Activated naive CD4-positive, alpha-beta T cell treated with anti-CD3 and anti-CD28 coated beads, Interleukin-2, amount 50 U/mL, for 24 hours (primary cell): ENCODE measurements at regions not wholly inside any gene's neighbourhood (a gene's known extent, or its start where the extent isn't known, plus 50 kb on each side); places are given as distances from the start of the nearest gene placed in this dataset.

Experiments used
- H3K27ac Mint-ChIP-seq: one replicate; pipeline ENCODE4 v1.8.0; 2021; ENCODE audit warnings: mild to moderate bottlenecking, mixed read lengths
- H3K27me3 Mint-ChIP-seq: one replicate; pipeline ENCODE4 v1.8.0; 2021; ENCODE audit warnings: mixed read lengths
- H3K36me3 Mint-ChIP-seq: one replicate; pipeline ENCODE4 v1.8.0; 2021; ENCODE audit warnings: mixed read lengths
- H3K4me1 Mint-ChIP-seq: one replicate; pipeline ENCODE4 v1.8.0; 2021; ENCODE audit warnings: mixed read lengths
- H3K4me3 Mint-ChIP-seq: one replicate; pipeline ENCODE4 v1.8.0; 2021; ENCODE audit warnings: mild to moderate bottlenecking, mixed read lengths
- H3K9me3 Mint-ChIP-seq: one replicate; pipeline ENCODE4 v1.8.0; 2021; ENCODE audit warnings: mixed read lengths

GRCh38 chrX:137424679-137425078 lies 141.2 kb upstream of the ZIC3 start:
- no peak overlapping the region for H3K27ac Mint-ChIP-seq
- H3K4me3 Mint-ChIP-seq, result no peak overlapping the region
- H3K27me3 Mint-ChIP-seq, result peaks cover 35% of the 10 kb centered on the region
- no peaks in the 10 kb centered on the region for H3K9me3 Mint-ChIP-seq
- H3K36me3 Mint-ChIP-seq, result no peaks in the 10 kb centered on the region
- H3K4me1 Mint-ChIP-seq, result peaks cover 5% of the 10 kb centered on the region

- Mint-ChIP-seq H3K4me1 (peaks cover 5% of the 10 kb centered on the region), H3K9me3 (no peaks in the 10 kb centered on the region), H3K4me3 (no peak overlapping the region), H3K27me3 (peaks cover 34% of the 10 kb centered on the region), H3K27ac (no peak overlapping the region), H3K36me3 (no peaks in the 10 kb centered on the region)
Observed at GRCh38 chrX:137423241-137423640, 142.7 kb upstream of the ZIC3 start.

GRCh38 chrX:137418086-137418485 lies 147.8 kb upstream of the ZIC3 start:
- H3K27ac Mint-ChIP-seq, result no peak overlapping the region
- H3K36me3 Mint-ChIP-seq, result no peaks in the 10 kb centered on the region
- H3K27me3 Mint-ChIP-seq, result peaks cover 30% of the 10 kb centered on the region
- no peaks in the 10 kb centered on the region for H3K9me3 Mint-ChIP-seq
- H3K4me1 Mint-ChIP-seq, result no peaks in the 10 kb centered on the region
- no peak overlapping the region for H3K4me3 Mint-ChIP-seq

- H3K4me3 Mint-ChIP-seq, result no peak overlapping the region
- H3K27me3 Mint-ChIP-seq, result peaks cover 15% of the 10 kb centered on the region
- no peak overlapping the region for H3K27ac Mint-ChIP-seq
- no peaks in the 10 kb centered on the region for H3K4me1 Mint-ChIP-seq
- H3K9me3 Mint-ChIP-seq, result no peaks in the 10 kb centered on the region
- no peaks in the 10 kb centered on the region for H3K36me3 Mint-ChIP-seq
Observed at GRCh38 chrX:137413190-137413589, 152.7 kb upstream of the ZIC3 start.

- Mint-ChIP-seq H3K36me3 (no peaks in the 10 kb centered on the region), H3K27me3 (peaks cover 5% of the 10 kb centered on the region), H3K4me1 (no peaks in the 10 kb centered on the region), H3K4me3 (no peak overlapping the region), H3K27ac (no peak overlapping the region), H3K9me3 (no peaks in the 10 kb centered on the region)
Observed at GRCh38 chrX:137405449-137406140, 160.3 kb upstream of the ZIC3 start.

GRCh38 chrX:137401092-137401491 lies 164.8 kb upstream of the ZIC3 start:
- Mint-ChIP-seq H3K4me3 (no peak overlapping the region), H3K36me3 (no peaks in the 10 kb centered on the region), H3K27ac (no peak overlapping the region), H3K4me1 (no peaks in the 10 kb centered on the region), H3K27me3 (peaks cover 4% of the 10 kb centered on the region), H3K9me3 (no peaks in the 10 kb centered on the region)

- H3K27me3 Mint-ChIP-seq, result peaks cover 3% of the 10 kb centered on the region
- no peaks in the 10 kb centered on the region for H3K4me1 Mint-ChIP-seq
- no peaks in the 10 kb centered on the region for H3K9me3 Mint-ChIP-seq
- H3K36me3 Mint-ChIP-seq, result no peaks in the 10 kb centered on the region
- H3K4me3 Mint-ChIP-seq, result no peak overlapping the region
- no peak overlapping the region for H3K27ac Mint-ChIP-seq
Observed at GRCh38 chrX:137387646-137388045, 178.3 kb upstream of the ZIC3 start.

- Mint-ChIP-seq H3K27me3 (no peaks in the 10 kb centered on the region), H3K4me3 (no peak overlapping the region), H3K4me1 (no peaks in the 10 kb centered on the region), H3K27ac (no peak overlapping the region), H3K9me3 (no peaks in the 10 kb centered on the region), H3K36me3 (no peaks in the 10 kb centered on the region)
Observed at GRCh38 chrX:137366018-137366633, 199.8 kb upstream of the ZIC3 start.

- Mint-ChIP-seq H3K4me1 (no peaks in the 10 kb centered on the region), H3K27me3 (no peaks in the 10 kb centered on the region), H3K36me3 (no peaks in the 10 kb centered on the region), H3K27ac (no peak overlapping the region), H3K4me3 (no peak overlapping the region), H3K9me3 (no peaks in the 10 kb centered on the region)
Observed at GRCh38 chrX:137363559-137363958, 202.4 kb upstream of the ZIC3 start.

GRCh38 chrX:137362583-137362982 lies 203.3 kb upstream of the ZIC3 start:
- Mint-ChIP-seq H3K4me1 (no peaks in the 10 kb centered on the region), H3K9me3 (no peaks in the 10 kb centered on the region), H3K27ac (no peak overlapping the region), H3K4me3 (no peak overlapping the region), H3K36me3 (no peaks in the 10 kb centered on the region), H3K27me3 (no peaks in the 10 kb centered on the region)

GRCh38 chrX:137354851-137355250 lies 211.1 kb upstream of the ZIC3 start:
- no peaks in the 10 kb centered on the region for H3K36me3 Mint-ChIP-seq
- H3K27ac Mint-ChIP-seq, result no peak overlapping the region
- no peaks in the 10 kb centered on the region for H3K27me3 Mint-ChIP-seq
- no peaks in the 10 kb centered on the region for H3K9me3 Mint-ChIP-seq
- no peaks in the 10 kb centered on the region for H3K4me1 Mint-ChIP-seq
- H3K4me3 Mint-ChIP-seq, result no peak overlapping the region

- Mint-ChIP-seq H3K36me3 (no peaks in the 10 kb centered on the region), H3K4me1 (no peaks in the 10 kb centered on the region), H3K4me3 (no peak overlapping the region), H3K9me3 (no peaks in the 10 kb centered on the region), H3K27me3 (no peaks in the 10 kb centered on the region), H3K27ac (no peak overlapping the region)
Observed at GRCh38 chrX:137353404-137353803, 212.5 kb upstream of the ZIC3 start.

GRCh38 chrX:137352101-137352660 lies 213.7 kb upstream of the ZIC3 start:
- Mint-ChIP-seq H3K27ac (no peak overlapping the region), H3K9me3 (no peaks in the 10 kb centered on the region), H3K36me3 (no peaks in the 10 kb centered on the region), H3K4me3 (no peak overlapping the region), H3K4me1 (no peaks in the 10 kb centered on the region), H3K27me3 (no peaks in the 10 kb centered on the region)

- no peak overlapping the region for H3K27ac Mint-ChIP-seq
- H3K4me3 Mint-ChIP-seq, result no peak overlapping the region
- no peaks in the 10 kb centered on the region for H3K27me3 Mint-ChIP-seq
- no peaks in the 10 kb centered on the region for H3K36me3 Mint-ChIP-seq
- H3K9me3 Mint-ChIP-seq, result no peaks in the 10 kb centered on the region
- H3K4me1 Mint-ChIP-seq, result no peaks in the 10 kb centered on the region
Observed at GRCh38 chrX:137342969-137343368, 223.0 kb upstream of the ZIC3 start.

- H3K4me1 Mint-ChIP-seq, result no peaks in the 10 kb centered on the region
- H3K4me3 Mint-ChIP-seq, result no peak overlapping the region
- H3K27ac Mint-ChIP-seq, result no peak overlapping the region
- no peaks in the 10 kb centered on the region for H3K27me3 Mint-ChIP-seq
- H3K9me3 Mint-ChIP-seq, result no peaks in the 10 kb centered on the region
- peaks cover 2% of the 10 kb centered on the region for H3K36me3 Mint-ChIP-seq
Observed at GRCh38 chrX:137313627-137314026, 252.3 kb upstream of the ZIC3 start.

- H3K4me1 Mint-ChIP-seq, result no peaks in the 10 kb centered on the region
- no peak overlapping the region for H3K27ac Mint-ChIP-seq
- H3K4me3 Mint-ChIP-seq, result no peak overlapping the region
- H3K9me3 Mint-ChIP-seq, result no peaks in the 10 kb centered on the region
- no peaks in the 10 kb centered on the region for H3K27me3 Mint-ChIP-seq
- H3K36me3 Mint-ChIP-seq, result no peaks in the 10 kb centered on the region
Observed at GRCh38 chrX:137305404-137305803, 260.5 kb upstream of the ZIC3 start.
